HEK293 (cell line): ENCODE measurements at regions not wholly inside any gene's neighbourhood (a gene's known extent, or its start where the extent isn't known, plus 50 kb on each side); places are given as distances from the start of the nearest gene placed in this dataset.

Experiments
- CTCF ChIA-PET: fragments of 350-600 bp; formaldehyde crosslinking; extraction: SDS; loops from one replicate; lab custom pipeline; 2021; ENCODE audit warnings: antibody characterized with exemption; lab: Yijun Ruan, JAX
- POLR2A ChIA-PET: fragments of 300-600 bp; formaldehyde crosslinking; extraction: SDS; loops from one replicate; lab custom pipeline; 2020; ENCODE audit warnings: antibody characterized with exemption, inconsistent platforms; lab: Yijun Ruan, JAX
- H3K27ac ChIP-seq: fragments of 200-500 bp; sonication (Bioruptor generic); 2 replicates; pipeline ENCODE4 v1.5.1; 2014; ENCODE audit warnings: low read depth, low read length, control low read depth, inconsistent platforms; ENCODE audit errors: extremely low read depth
- H3K36me3 ChIP-seq, 2 experiments: fragments of 200-500 bp in 1 of 2; sonication (Bioruptor generic) in 1 of 2; 1 replicate in 1 of 2; 2 replicates in 1 of 2; pipeline ENCODE4 v1.5.1; 2014 to 2017; ENCODE audit warnings: inconsistent platforms in 2 of 2, low read length in 2 of 2; ENCODE audit not compliant: control insufficient read depth in 2 of 2, insufficient read depth in 1 of 2
- H3K4me1 ChIP-seq: fragments of 200-500 bp; sonication (Bioruptor generic); 2 replicates; pipeline ENCODE4 v1.5.1; 2014; ENCODE audit warnings: mild to moderate bottlenecking, low read length, inconsistent platforms; ENCODE audit not compliant: control insufficient read depth, insufficient read depth
- H3K4me3 ChIP-seq: 2 replicates; pipeline ENCODE4 v1.5.1; 2011; ENCODE audit warnings: low read depth, mild to moderate bottlenecking, control low read depth, low read length, moderate library complexity
- H3K9me3 ChIP-seq: fragments of 200-500 bp; sonication (Bioruptor generic); 2 replicates; pipeline ENCODE4 v1.5.1; 2014; ENCODE audit warnings: low read depth, low read length, inconsistent platforms; ENCODE audit not compliant: control insufficient read depth, insufficient read depth
- BCL11A ChIP-seq: fragments of 450-650 bp; formaldehyde crosslinking; IDR thresholded peaks from 2 replicates; pipeline ENCODE4 v1.5.1; 2016; ENCODE audit warnings: low read depth, missing biosample characterization, missing genetic modification characterization
- GFI1B ChIP-seq: fragments of 450-650 bp; formaldehyde crosslinking; IDR thresholded peaks from 2 replicates; pipeline ENCODE4 v1.5.1; 2016; ENCODE audit warnings: missing biosample characterization, missing genetic modification characterization
- GLI4 ChIP-seq: fragments of 450-650 bp; formaldehyde crosslinking; IDR thresholded peaks from 2 replicates; pipeline ENCODE4 v1.5.1; 2016; ENCODE audit warnings: missing biosample characterization, missing genetic modification characterization
- KLF7 ChIP-seq: fragments of 450-650 bp; formaldehyde crosslinking; IDR thresholded peaks from 2 replicates; pipeline ENCODE4 v1.5.1; 2016; ENCODE audit warnings: missing biosample characterization, missing genetic modification characterization, borderline replicate concordance
- ZNF16 ChIP-seq: fragments of 450-650 bp; formaldehyde crosslinking; IDR thresholded peaks from 2 replicates; pipeline ENCODE4 v1.5.1; 2016; ENCODE audit warnings: low read depth, missing biosample characterization, missing genetic modification characterization
- ZNF24 ChIP-seq: fragments of 450-650 bp; formaldehyde crosslinking; IDR thresholded peaks from 2 replicates; pipeline ENCODE4 v1.5.1; 2016; ENCODE audit warnings: missing biosample characterization, missing genetic modification characterization
- ZNF473 ChIP-seq: fragments of 450-650 bp; formaldehyde crosslinking; IDR thresholded peaks from 2 replicates; pipeline ENCODE4 v1.5.1; 2017; ENCODE audit warnings: missing biosample characterization, missing genetic modification characterization
- ZNF501 ChIP-seq: fragments of 450-650 bp; formaldehyde crosslinking; IDR thresholded peaks from 2 replicates; pipeline ENCODE4 v1.5.1; 2016; ENCODE audit warnings: missing biosample characterization, missing genetic modification characterization
- ZNF530 ChIP-seq: fragments of 450-650 bp; formaldehyde crosslinking; IDR thresholded peaks from 2 replicates; pipeline ENCODE4 v1.5.1; 2016; ENCODE audit warnings: low read depth, missing biosample characterization, missing genetic modification characterization
- ZNF549 ChIP-seq: fragments of 450-650 bp; IDR thresholded peaks from 2 replicates; pipeline ENCODE4 v1.5.1; 2018; ENCODE audit warnings: missing biosample characterization, missing genetic modification characterization, mild to moderate bottlenecking, inconsistent platforms, moderate library complexity
- ZNF561 ChIP-seq: fragments of 450-650 bp; IDR thresholded peaks from 2 replicates; pipeline ENCODE4 v1.5.1; 2018; ENCODE audit warnings: missing biosample characterization, missing genetic modification characterization, borderline replicate concordance
- ZNF585B ChIP-seq: fragments of 450-650 bp; formaldehyde crosslinking; IDR thresholded peaks from 2 replicates; pipeline ENCODE4 v1.5.1; 2016; ENCODE audit warnings: missing biosample characterization, missing genetic modification characterization
- ZNF600 ChIP-seq: fragments of 450-650 bp; formaldehyde crosslinking; IDR thresholded peaks from 2 replicates; pipeline ENCODE4 v1.5.1; 2016; ENCODE audit warnings: missing biosample characterization, missing genetic modification characterization
- ZNF664 ChIP-seq: fragments of 450-650 bp; formaldehyde crosslinking; IDR thresholded peaks from 2 replicates; pipeline ENCODE4 v1.5.1; 2016; ENCODE audit warnings: missing biosample characterization, missing genetic modification characterization
- TF ChIP-seq, protein P1 (sequence below): fragments of 450-650 bp; formaldehyde crosslinking; IDR thresholded peaks from 2 replicates; pipeline ENCODE4 v1.5.1; 2016; ENCODE audit warnings: missing biosample characterization, missing genetic modification characterization
- TF ChIP-seq, protein P2 (sequence below): fragments of 450-650 bp; formaldehyde crosslinking; IDR thresholded peaks from 2 replicates; pipeline ENCODE4 v1.5.1; 2016; ENCODE audit warnings: missing biosample characterization, missing genetic modification characterization, borderline replicate concordance
- TF ChIP-seq, protein P3 (sequence below): fragments of 450-650 bp; formaldehyde crosslinking; IDR thresholded peaks from 2 replicates; pipeline ENCODE4 v1.5.1; 2017; ENCODE audit warnings: missing biosample characterization, missing genetic modification characterization
- TF ChIP-seq, protein P4 (sequence below): fragments of 450-650 bp; formaldehyde crosslinking; optimal IDR thresholded peaks from 2 replicates; pipeline ENCODE3; 2016; ENCODE audit warnings: missing biosample characterization, mild to moderate bottlenecking, missing genetic modification characterization
- TF ChIP-seq, protein P5 (sequence below): fragments of 450-650 bp; formaldehyde crosslinking; IDR thresholded peaks from 2 replicates; pipeline ENCODE4 v1.5.1; 2016; ENCODE audit warnings: missing biosample characterization, missing genetic modification characterization
- TF ChIP-seq, protein P6 (sequence below): fragments of 450-650 bp; formaldehyde crosslinking; IDR thresholded peaks from 2 replicates; pipeline ENCODE4 v1.5.1; 2016; ENCODE audit warnings: missing biosample characterization, missing genetic modification characterization

DNA sequence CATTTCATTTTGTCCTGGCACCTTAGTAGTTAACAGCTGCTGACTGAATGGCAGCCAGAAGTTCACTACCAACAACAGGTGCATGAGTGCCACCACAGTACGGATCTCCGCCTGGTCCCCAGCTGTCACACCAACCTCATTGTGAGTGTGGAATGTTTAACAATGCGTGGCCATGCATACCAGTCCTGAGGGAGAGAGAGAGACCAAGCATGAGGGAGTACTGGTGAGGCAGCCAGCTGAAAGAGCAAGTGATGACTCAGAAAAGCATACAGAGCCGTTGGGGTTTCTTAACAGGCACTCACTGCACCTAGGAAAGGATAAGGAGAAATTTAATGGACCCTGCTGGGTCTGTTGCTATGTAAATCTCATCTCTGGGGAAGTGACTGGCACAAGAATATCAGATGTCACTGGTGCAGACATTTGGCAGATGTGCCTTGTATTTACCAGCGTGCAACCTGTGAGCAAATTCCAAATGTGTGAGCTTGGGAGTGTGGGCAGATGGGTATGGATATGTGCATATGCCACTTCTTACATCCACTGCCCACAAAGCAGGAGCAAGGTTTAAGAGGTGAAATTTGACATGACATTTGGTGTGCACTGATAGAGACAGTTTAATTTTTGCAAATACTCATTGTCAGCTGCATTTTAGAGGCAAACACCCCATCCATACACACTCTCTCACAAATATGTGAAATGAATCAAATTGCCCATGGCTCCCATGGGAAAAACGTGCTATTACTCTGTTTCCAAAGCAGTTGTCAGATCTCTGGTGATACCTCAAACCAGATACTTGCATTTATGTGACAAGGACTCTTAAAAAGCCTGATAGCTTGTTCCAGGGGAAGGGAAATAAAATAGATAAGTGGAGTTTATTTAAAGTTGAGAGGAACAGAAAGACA lies 245.2 kb upstream of the ARPP21 start (continued):
- no peak for TF ChIP-seq GFI1B (tag by site-specific recombination)
- no peak for TF ChIP-seq GLI4 (tag by site-specific recombination)
- TF ChIP-seq, protein P1, sequence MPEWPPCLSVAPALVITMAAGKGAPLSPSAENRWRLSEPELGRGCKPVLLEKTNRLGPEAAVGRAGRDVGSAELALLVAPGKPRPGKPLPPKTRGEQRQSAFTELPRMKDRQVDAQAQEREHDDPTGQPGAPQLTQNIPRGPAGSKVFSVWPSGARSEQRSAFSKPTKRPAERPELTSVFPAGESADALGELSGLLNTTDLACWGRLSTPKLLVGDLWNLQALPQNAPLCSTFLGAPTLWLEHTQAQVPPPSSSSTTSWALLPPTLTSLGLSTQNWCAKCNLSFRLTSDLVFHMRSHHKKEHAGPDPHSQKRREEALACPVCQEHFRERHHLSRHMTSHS (tag by site-specific recombination) = no peak
- no peak for TF ChIP-seq ZNF600

DNA sequence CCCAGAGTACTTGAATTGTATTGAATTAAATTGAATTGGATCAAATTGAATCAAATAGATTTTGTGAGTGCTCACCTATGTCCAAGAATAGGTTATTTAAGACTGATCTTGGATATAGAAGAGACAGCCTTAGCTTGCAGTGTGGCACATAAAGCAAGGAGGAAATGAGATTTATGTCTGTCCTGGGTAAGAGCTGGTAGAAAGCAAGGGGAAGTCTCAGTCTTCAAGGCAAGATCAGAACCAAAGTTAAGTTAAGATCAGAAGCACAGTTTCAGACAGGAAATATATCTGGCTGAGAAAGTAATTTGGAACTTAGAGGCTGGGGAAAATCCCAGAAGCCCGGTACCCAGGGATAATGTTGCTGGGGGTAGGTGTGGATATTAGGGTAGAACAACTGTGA lies 244.4 kb upstream of the ARPP21 start:
- POLR2A ChIA-PET = no interaction called here
- H3K27ac ChIP-seq = no peak overlapping the region
- no peaks in the 10 kb centered on the region for H3K4me1 ChIP-seq
- CTCF ChIA-PET = no interaction called here
- H3K4me3 ChIP-seq = no peak overlapping the region
- TF ChIP-seq ZNF530 (tag by site-specific recombination) = no peak
- no peak for TF ChIP-seq ZNF16 (tag by site-specific recombination)
- H3K9me3 ChIP-seq = no peaks in the 10 kb centered on the region
- no peaks in the 10 kb centered on the region for H3K36me3 ChIP-seq

DNA sequence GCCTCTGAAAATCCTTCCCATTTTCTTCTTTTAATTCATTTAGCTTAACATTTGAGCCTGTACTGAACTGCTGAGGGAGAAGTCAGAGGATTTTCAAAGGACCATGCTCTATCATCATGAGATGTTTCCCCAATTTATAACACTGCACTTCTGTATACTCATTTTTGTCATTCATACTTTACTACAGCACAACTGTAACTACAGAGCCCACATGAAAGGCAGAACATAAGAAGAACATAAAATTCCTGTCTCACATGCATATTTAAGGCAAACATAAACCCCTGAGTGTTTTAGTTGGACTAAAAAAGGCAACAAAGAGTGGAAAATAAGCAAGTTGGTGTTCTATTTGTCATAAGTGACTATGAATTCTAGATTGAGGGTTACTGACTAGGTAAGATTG lies 237.7 kb upstream of the ARPP21 start:
- CTCF ChIA-PET = interaction anchor here (0.6 kb wide), 1 partner anchor 1342 kb away, joined by 3 read pairs; no protein-coding TSS in a partner anchor
- Histone ChIP-seq H3K36me3 (no peaks in the 10 kb centered on the region), H3K4me3 (no peak overlapping the region), H3K4me1 (no peaks in the 10 kb centered on the region), H3K9me3 (no peaks in the 10 kb centered on the region), H3K27ac (no peak overlapping the region)
- TF ChIP-seq, protein P2, sequence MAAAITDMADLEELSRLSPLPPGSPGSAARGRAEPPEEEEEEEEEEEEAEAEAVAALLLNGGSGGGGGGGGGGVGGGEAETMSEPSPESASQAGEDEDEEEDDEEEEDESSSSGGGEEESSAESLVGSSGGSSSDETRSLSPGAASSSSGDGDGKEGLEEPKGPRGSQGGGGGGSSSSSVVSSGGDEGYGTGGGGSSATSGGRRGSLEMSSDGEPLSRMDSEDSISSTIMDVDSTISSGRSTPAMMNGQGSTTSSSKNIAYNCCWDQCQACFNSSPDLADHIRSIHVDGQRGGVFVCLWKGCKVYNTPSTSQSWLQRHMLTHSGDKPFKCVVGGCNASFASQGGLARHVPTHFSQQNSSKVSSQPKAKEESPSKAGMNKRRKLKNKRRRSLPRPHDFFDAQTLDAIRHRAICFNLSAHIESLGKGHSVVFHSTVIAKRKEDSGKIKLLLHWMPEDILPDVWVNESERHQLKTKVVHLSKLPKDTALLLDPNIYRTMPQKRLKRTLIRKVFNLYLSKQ = no peak
- POLR2A ChIA-PET = no interaction called here

DNA sequence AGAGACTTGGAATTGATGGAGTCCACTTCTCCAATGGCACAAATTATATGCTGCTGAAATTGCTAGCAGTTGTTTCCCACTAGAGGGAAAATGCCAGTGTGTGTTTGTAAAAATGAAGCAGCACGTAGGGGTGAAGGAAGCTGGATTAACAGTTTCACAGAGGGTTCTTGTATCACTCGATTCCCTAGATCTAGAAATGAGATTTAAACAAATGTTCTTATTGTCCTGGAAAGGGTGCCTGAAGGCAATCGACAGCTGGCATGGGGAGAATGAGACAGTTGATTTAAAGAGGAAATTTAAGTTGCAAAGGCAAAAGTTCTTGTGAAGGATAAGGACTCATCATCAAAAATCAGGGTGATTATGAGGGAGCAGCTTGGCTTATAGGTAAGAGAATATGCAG lies 234.8 kb upstream of the ARPP21 start:
- TF ChIP-seq ZNF664 (tag by site-specific recombination) (no peak), ZNF561 (no peak), BCL11A (tag by site-specific recombination) (no peak), ZNF549 (no peak), KLF7 (no peak), ZNF585B (no peak), ZNF501 (tag by site-specific recombination) (no peak), ZNF473 (tag by site-specific recombination) (no peak), ZNF24 (tag by site-specific recombination) (no peak)
- TF ChIP-seq, protein P3, sequence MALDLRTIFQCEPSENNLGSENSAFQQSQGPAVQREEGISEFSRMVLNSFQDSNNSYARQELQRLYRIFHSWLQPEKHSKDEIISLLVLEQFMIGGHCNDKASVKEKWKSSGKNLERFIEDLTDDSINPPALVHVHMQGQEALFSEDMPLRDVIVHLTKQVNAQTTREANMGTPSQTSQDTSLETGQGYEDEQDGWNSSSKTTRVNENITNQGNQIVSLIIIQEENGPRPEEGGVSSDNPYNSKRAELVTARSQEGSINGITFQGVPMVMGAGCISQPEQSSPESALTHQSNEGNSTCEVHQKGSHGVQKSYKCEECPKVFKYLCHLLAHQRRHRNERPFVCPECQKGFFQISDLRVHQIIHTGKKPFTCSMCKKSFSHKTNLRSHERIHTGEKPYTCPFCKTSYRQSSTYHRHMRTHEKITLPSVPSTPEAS = no peak
- TF ChIP-seq, protein P4, sequence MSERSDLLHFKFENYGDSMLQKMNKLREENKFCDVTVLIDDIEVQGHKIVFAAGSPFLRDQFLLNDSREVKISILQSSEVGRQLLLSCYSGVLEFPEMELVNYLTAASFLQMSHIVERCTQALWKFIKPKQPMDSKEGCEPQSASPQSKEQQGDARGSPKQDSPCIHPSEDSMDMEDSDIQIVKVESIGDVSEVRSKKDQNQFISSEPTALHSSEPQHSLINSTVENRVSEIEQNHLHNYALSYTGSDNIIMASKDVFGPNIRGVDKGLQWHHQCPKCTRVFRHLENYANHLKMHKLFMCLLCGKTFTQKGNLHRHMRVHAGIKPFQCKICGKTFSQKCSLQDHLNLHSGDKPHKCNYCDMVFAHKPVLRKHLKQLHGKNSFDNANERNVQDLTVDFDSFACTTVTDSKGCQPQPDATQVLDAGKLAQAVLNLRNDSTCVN (tag by site-specific recombination) = no peak
- TF ChIP-seq, protein P5, sequence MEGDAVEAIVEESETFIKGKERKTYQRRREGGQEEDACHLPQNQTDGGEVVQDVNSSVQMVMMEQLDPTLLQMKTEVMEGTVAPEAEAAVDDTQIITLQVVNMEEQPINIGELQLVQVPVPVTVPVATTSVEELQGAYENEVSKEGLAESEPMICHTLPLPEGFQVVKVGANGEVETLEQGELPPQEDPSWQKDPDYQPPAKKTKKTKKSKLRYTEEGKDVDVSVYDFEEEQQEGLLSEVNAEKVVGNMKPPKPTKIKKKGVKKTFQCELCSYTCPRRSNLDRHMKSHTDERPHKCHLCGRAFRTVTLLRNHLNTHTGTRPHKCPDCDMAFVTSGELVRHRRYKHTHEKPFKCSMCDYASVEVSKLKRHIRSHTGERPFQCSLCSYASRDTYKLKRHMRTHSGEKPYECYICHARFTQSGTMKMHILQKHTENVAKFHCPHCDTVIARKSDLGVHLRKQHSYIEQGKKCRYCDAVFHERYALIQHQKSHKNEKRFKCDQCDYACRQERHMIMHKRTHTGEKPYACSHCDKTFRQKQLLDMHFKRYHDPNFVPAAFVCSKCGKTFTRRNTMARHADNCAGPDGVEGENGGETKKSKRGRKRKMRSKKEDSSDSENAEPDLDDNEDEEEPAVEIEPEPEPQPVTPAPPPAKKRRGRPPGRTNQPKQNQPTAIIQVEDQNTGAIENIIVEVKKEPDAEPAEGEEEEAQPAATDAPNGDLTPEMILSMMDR (tag by site-specific recombination) = no peak
- TF ChIP-seq, protein P6, sequence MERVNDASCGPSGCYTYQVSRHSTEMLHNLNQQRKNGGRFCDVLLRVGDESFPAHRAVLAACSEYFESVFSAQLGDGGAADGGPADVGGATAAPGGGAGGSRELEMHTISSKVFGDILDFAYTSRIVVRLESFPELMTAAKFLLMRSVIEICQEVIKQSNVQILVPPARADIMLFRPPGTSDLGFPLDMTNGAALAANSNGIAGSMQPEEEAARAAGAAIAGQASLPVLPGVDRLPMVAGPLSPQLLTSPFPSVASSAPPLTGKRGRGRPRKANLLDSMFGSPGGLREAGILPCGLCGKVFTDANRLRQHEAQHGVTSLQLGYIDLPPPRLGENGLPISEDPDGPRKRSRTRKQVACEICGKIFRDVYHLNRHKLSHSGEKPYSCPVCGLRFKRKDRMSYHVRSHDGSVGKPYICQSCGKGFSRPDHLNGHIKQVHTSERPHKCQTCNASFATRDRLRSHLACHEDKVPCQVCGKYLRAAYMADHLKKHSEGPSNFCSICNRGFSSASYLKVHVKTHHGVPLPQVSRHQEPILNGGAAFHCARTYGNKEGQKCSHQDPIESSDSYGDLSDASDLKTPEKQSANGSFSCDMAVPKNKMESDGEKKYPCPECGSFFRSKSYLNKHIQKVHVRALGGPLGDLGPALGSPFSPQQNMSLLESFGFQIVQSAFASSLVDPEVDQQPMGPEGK (tag by site-specific recombination) = no peak
- no peak overlapping the region for H3K4me3 ChIP-seq
- CTCF ChIA-PET = no interaction called here
- H3K36me3 ChIP-seq = no peaks in the 10 kb centered on the region
- POLR2A ChIA-PET = no interaction called here
- H3K4me1 ChIP-seq = no peaks in the 10 kb centered on the region
- no peak overlapping the region for H3K27ac ChIP-seq
- H3K9me3 ChIP-seq = no peaks in the 10 kb centered on the region
